C4-2B (cell line): ENCODE measurements at regions not wholly inside any gene's neighbourhood (a gene's known extent, or its start where the extent isn't known, plus 50 kb on each side); places are given as distances from the start of the nearest gene placed in this dataset.

Experiments
- ZFX ChIP-seq: fragments of 450-650 bp; IDR thresholded peaks from 2 replicates; pipeline ENCODE4 v1.6.1; 2017
- TF ChIP-seq, protein P1 (sequence below): fragments of 450-650 bp; conservative IDR thresholded peaks from 2 replicates; pipeline ENCODE4 v1.5.1; 2017; ENCODE audit warnings: mild to moderate bottlenecking

DNA sequence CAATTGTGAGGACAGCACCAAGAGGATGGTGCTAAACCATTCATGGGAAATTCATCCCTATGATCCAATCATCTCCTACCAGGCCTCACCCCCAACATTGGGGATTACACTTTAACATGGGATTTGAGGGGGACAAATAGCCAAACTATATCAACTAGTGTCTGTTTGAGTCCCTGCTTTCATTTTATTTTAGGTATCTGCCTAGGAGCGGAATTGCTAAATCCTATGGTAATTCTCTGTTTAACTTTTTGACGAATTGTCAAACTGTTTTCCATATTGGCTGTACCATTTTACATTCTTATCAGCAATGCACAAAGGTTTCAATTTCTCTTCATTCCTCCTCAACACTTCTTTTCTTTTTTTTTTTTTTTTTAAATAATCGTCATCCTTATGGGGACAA lies 318.4 kb upstream of the NRP1 start:
- TF ChIP-seq, protein P1, sequence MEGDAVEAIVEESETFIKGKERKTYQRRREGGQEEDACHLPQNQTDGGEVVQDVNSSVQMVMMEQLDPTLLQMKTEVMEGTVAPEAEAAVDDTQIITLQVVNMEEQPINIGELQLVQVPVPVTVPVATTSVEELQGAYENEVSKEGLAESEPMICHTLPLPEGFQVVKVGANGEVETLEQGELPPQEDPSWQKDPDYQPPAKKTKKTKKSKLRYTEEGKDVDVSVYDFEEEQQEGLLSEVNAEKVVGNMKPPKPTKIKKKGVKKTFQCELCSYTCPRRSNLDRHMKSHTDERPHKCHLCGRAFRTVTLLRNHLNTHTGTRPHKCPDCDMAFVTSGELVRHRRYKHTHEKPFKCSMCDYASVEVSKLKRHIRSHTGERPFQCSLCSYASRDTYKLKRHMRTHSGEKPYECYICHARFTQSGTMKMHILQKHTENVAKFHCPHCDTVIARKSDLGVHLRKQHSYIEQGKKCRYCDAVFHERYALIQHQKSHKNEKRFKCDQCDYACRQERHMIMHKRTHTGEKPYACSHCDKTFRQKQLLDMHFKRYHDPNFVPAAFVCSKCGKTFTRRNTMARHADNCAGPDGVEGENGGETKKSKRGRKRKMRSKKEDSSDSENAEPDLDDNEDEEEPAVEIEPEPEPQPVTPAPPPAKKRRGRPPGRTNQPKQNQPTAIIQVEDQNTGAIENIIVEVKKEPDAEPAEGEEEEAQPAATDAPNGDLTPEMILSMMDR = no peak
- no peak for TF ChIP-seq ZFX
